ENCODE measurements at regions not wholly inside any gene's neighbourhood (a gene's known extent, or its start where the extent isn't known, plus 50 kb on each side); places are given as distances from the start of the nearest gene placed in this dataset.
"Not testable (repeated sequence)": the region's sequence is repeated elsewhere in the genome, so short reads cannot be mapped to it uniquely, and the experiment has no call there.

DNA sequence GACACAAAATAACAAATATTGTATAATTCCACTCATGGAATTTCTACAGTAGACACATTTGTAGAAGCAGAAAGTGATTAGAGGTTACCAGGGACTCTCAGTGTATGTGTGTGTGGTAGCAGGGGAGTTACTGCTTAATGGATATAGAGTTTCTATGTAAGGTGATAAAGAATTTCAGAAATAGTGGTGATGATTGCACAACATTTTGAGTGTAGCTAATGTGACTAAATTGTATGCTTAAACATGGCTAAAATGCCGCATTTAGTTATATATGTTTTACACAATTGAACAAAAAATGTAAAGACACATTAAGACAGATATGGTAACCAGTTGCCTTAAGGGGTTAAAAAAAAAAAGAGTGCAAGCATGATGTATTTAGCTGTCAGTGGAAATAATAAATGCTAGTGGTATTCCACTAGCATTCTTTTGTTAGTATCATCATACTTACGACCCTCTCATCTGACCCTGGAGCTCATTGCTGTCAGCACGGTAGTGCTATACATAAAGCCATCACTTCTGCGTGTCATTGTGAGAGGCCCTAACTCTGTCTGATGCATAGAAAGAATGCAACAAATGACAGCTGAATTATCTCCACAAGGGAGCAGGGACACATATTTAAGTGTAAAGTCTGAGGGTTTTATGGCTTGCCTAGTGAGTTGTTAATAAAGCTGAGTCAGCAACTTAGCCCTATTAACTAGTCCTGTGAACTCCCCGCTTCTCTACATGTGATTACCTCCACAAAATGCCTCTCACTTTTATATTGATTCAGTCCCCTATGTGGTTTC, 134.1 kb upstream of the RXFP2 start:
- no peak for DNase-seq (ENCODE audit: low read depth)
- no peak overlapping the region for H3K4me3 ChIP-seq (ENCODE audit: low read depth, low read length)
- TF ChIP-seq, protein P1, sequence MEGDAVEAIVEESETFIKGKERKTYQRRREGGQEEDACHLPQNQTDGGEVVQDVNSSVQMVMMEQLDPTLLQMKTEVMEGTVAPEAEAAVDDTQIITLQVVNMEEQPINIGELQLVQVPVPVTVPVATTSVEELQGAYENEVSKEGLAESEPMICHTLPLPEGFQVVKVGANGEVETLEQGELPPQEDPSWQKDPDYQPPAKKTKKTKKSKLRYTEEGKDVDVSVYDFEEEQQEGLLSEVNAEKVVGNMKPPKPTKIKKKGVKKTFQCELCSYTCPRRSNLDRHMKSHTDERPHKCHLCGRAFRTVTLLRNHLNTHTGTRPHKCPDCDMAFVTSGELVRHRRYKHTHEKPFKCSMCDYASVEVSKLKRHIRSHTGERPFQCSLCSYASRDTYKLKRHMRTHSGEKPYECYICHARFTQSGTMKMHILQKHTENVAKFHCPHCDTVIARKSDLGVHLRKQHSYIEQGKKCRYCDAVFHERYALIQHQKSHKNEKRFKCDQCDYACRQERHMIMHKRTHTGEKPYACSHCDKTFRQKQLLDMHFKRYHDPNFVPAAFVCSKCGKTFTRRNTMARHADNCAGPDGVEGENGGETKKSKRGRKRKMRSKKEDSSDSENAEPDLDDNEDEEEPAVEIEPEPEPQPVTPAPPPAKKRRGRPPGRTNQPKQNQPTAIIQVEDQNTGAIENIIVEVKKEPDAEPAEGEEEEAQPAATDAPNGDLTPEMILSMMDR (IDR thresholded peaks at IDR 0.05; ENCODE audit: insufficient read depth, low read depth, low read length, missing control alignments) = no peak

DNA sequence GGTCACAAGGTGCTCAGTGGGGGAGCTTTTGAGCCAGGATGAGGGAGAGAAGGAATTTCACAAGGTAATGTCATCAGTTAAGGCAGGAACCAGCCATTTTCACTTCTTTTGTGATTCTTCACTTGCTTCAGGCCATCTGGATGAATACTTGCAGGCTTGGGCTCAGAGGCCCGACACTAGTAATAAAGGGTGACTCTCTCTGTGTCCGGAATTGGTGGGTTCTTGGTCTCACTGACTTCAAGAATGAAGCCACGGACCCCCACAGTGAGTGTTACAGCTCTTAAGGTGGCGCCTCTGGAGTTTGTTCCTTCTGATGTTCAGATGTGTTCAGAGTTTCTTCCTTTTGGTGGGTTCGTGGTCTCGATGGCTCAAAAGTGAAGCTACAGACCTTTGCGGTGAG, 131.8 kb upstream of the RXFP2 start:
- DNase-seq (ENCODE audit: low read depth); H3K4me3 ChIP-seq (ENCODE audit: low read depth, low read length): not testable (repeated sequence)

GRCh38 chr13:31608780-31609179, 130.5 kb upstream of the RXFP2 start:
- H3K4me3 ChIP-seq (ENCODE audit: low read depth, low read length); DNase-seq (ENCODE audit: low read depth): not testable (repeated sequence)

GRCh38 chr13:31610270-31610998, 128.9 kb upstream of the RXFP2 start:
- TF ChIP-seq, protein P1 (IDR thresholded peaks at IDR 0.05; ENCODE audit: insufficient read depth, low read depth, low read length, missing control alignments) = no peak
- no peak overlapping the region for H3K4me3 ChIP-seq (ENCODE audit: low read depth, low read length)
- no peak for DNase-seq (ENCODE audit: low read depth)

DNA sequence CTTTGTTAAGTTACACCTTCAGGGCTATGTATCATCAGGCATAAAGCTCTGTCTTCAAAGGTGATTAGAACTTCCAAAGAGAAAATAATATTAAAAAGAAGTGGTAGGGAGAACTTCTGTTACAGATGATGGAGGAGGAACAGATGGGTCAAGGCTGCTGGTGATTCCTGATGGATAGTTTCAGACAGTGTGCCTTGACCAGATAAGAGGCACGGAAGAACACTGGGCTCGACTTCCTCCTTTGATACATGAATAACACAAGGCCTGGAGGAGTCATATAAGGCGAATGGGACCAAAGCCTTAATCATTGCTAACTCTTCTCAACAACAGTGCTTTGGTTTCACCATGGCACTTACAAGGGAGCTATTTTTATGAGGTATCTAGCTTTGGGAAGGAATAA, 128.1 kb upstream of the RXFP2 start:
- no peak overlapping the region for H3K4me3 ChIP-seq (ENCODE audit: low read depth, low read length)
- DNase-seq (ENCODE audit: low read depth) = no peak
- TF ChIP-seq, protein P1 (IDR thresholded peaks at IDR 0.05; ENCODE audit: insufficient read depth, low read depth, low read length, missing control alignments) = no peak

- no peak for DNase-seq (ENCODE audit: low read depth)
- H3K4me3 ChIP-seq (ENCODE audit: low read depth, low read length) = no peak overlapping the region
- TF ChIP-seq, protein P1 (IDR thresholded peaks at IDR 0.05; ENCODE audit: insufficient read depth, low read depth, low read length, missing control alignments) = no peak
Measured at GRCh38 chr13:31614073-31614472, 125.3 kb upstream of the RXFP2 start.

DNA sequence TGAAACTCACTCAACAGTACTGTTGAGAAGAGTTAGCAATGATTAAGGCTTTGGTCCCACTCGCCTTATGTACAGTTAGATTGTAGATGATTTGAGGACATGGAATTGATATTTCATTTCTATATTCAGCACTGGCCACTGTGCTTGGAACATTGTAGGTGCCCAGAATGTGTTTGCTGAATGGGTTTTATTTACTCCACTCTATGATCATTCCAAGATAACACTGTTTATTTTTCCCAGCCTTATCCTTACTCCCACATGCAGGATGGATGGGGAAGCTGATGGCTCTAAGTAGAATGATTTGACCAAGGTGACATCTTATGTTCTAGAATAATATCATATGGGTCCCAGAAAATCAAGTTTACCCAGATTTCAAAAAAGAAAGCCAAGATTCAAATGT, 124.6 kb upstream of the RXFP2 start:
- no peak overlapping the region for H3K4me3 ChIP-seq (ENCODE audit: low read depth, low read length)
- TF ChIP-seq, protein P1 (IDR thresholded peaks at IDR 0.05; ENCODE audit: insufficient read depth, low read depth, low read length, missing control alignments) = no peak
- no peak for DNase-seq (ENCODE audit: low read depth)

GRCh38 chr13:31625115-31625514, 114.2 kb upstream of the RXFP2 start:
- no peak for DNase-seq (ENCODE audit: low read depth)
- H3K4me3 ChIP-seq (ENCODE audit: low read depth, low read length) = no peak overlapping the region
- TF ChIP-seq, protein P1 (IDR thresholded peaks at IDR 0.05; ENCODE audit: insufficient read depth, low read depth, low read length, missing control alignments) = no peak

Data from GM12865 (cell line).